A549 (cell line): ENCODE measurements at regions not wholly inside any gene's neighbourhood (a gene's known extent, or its start where the extent isn't known, plus 50 kb on each side); places are given as distances from the start of the nearest gene placed in this dataset.

Experiments
- ATAC-seq, 2 experiments: fragments of 200-7000 bp in 1 of 2; fragments of >200 bp in 1 of 2; cut with Nextera tagmentation in 1 of 2; cut with Tn5 transposase in 1 of 2; 3 replicates each; pipeline versions ENCODE4 v1.8.0 to v1.9.1; 2018 to 2020; ENCODE audit warnings: mild to moderate bottlenecking in 1 of 2, moderate library complexity in 1 of 2
- CTCF ChIA-PET: fragments of 300-600 bp; sonication (Branson Sonifier 250); formaldehyde crosslinking; extraction: SDS; loops from one replicate; lab custom pipeline; 2021; ENCODE audit warnings: antibody characterized with exemption, inconsistent platforms; lab: Yijun Ruan, JAX
- POLR2A ChIA-PET: fragments of 350-600 bp; formaldehyde crosslinking; extraction: SDS; loops from one replicate; lab custom pipeline; 2021; ENCODE audit warnings: antibody characterized with exemption, inconsistent platforms; lab: Yijun Ruan, JAX
- DNase-seq, 2 experiments: peaks; one replicate each; pipeline versions ENCODE4 v3.0.0 to v3.0.0-alpha.2; 2011 to 2016; ENCODE audit warnings: low read depth in 1 of 2, low spot score in 1 of 2
- FAIRE-seq: peaks from 2 replicates; lab custom pipeline; 2011; peaks lifted over from hg19 to GRCh38; lab: Jason Lieb, UNC
- H3K27ac ChIP-seq, 2 experiments: fragments of >200 bp; sonication (Bioruptor Twin); formaldehyde crosslinking; 3 replicates each; pipeline ENCODE4 v1.5.1; 2016 to 2017
- H3K4me1 ChIP-seq: fragments of >200 bp; sonication (Bioruptor Twin); formaldehyde crosslinking; 3 replicates; pipeline ENCODE4 v1.6.1; 2016
- H3K4me2 ChIP-seq: fragments of >200 bp; sonication (Bioruptor Twin); formaldehyde crosslinking; 3 replicates; pipeline ENCODE4 v1.6.1; 2016
- H3K4me3 ChIP-seq: fragments of >200 bp; sonication (Bioruptor Twin); formaldehyde crosslinking; 3 replicates; pipeline ENCODE4 v1.5.1; 2016
- H3K9me3 ChIP-seq: fragments of >200 bp; sonication (Bioruptor Twin); formaldehyde crosslinking; 3 replicates; pipeline ENCODE4 v1.6.1; 2016
- FOXS1 ChIP-seq: fragments of 250-450 bp; sonication (Bioruptor Pico); IDR thresholded peaks from 2 replicates; pipeline ENCODE4 v1.5.0; 2020; ENCODE audit warnings: mild to moderate bottlenecking, moderate library complexity
- GATA3 ChIP-seq: IDR thresholded peaks from 2 replicates; pipeline ENCODE4 v1.6.1; 2012; ENCODE audit warnings: borderline replicate concordance
- HOXB13 ChIP-seq: fragments of 250-450 bp; sonication (Bioruptor Pico); IDR thresholded peaks from 2 replicates; pipeline ENCODE4 v1.5.0; 2020; ENCODE audit warnings: low read depth, mild to moderate bottlenecking, moderate library complexity
- JUNB ChIP-seq: fragments of >200 bp; sonication (Bioruptor Twin); formaldehyde crosslinking; IDR thresholded peaks from 2 replicates; pipeline ENCODE4 v1.6.1; 2016
- KDM1A ChIP-seq: fragments of 200-600 bp; sonication (generic); IDR thresholded peaks from 2 replicates; pipeline ENCODE4 v1.6.1; 2016; ENCODE audit warnings: low read depth, mild to moderate bottlenecking
- KDM5A ChIP-seq: fragments of 200-600 bp; sonication (generic); IDR thresholded peaks from 2 replicates; pipeline ENCODE4 v1.6.1; 2016; ENCODE audit warnings: antibody characterized with exemption, mild to moderate bottlenecking
- MAFK ChIP-seq: fragments of 450-650 bp; IDR thresholded peaks from 2 replicates; pipeline ENCODE4 v1.6.1; 2014; ENCODE audit not compliant: partially characterized antibody
- MAZ ChIP-seq: fragments of 150-350 bp; IDR thresholded peaks from 2 replicates; pipeline ENCODE4 v1.6.1; 2014; ENCODE audit warnings: antibody characterized with exemption, low read depth, low read length, borderline replicate concordance
- RAD21 ChIP-seq, 2 experiments: fragments of >200 bp in 1 of 2; sonication (Bioruptor Twin) in 1 of 2; formaldehyde crosslinking in 1 of 2; IDR thresholded peaks in 1 of 2; conservative IDR thresholded peaks in 1 of 2; 2 replicates in 1 of 2; 3 replicates in 1 of 2; pipeline ENCODE4 v1.6.1; 2012 to 2018; ENCODE audit warnings: inconsistent platforms in 1 of 2
- RCOR1 ChIP-seq: fragments of 150-350 bp; IDR thresholded peaks from 2 replicates; pipeline ENCODE4 v1.6.1; 2014; ENCODE audit warnings: antibody characterized with exemption, low read length, low read depth
- RFX5 ChIP-seq: fragments of 450-650 bp; IDR thresholded peaks from 2 replicates; pipeline ENCODE4 v1.7.1; 2014; ENCODE audit warnings: antibody characterized with exemption, mild to moderate bottlenecking, moderate library complexity
- SMC3 ChIP-seq: fragments of >200 bp; sonication (Bioruptor Twin); formaldehyde crosslinking; IDR thresholded peaks from 3 replicates; pipeline ENCODE4 v1.6.1; 2018; ENCODE audit warnings: inconsistent platforms
- TFCP2L1 ChIP-seq: fragments of 250-450 bp; sonication (Bioruptor Pico); IDR thresholded peaks from 2 replicates; pipeline ENCODE4 v1.5.0; 2021; ENCODE audit warnings: mild to moderate bottlenecking
- ZFP36 ChIP-seq: fragments of 450-650 bp; IDR thresholded peaks from 2 replicates; pipeline ENCODE4 v1.6.1; 2014; ENCODE audit warnings: borderline replicate concordance; ENCODE audit not compliant: partially characterized antibody
- WGBS: methylation state at CpG from one replicate; pipeline ENCODE4 v1.1.6; 2017; ENCODE audit errors: missing lambda C conversion rate; 5-methylcytosine and 5-hydroxymethylcytosine counted together
- TF ChIP-seq, protein P1 (sequence below): fragments of >200 bp; sonication (Bioruptor Twin); formaldehyde crosslinking; IDR thresholded peaks from 3 replicates; pipeline ENCODE4 v1.6.1; 2016
- TF ChIP-seq, protein P2 (sequence below): fragments of >200 bp; sonication (Bioruptor Twin); formaldehyde crosslinking; IDR thresholded peaks from 3 replicates; pipeline ENCODE4 v1.5.1; 2016

DNA sequence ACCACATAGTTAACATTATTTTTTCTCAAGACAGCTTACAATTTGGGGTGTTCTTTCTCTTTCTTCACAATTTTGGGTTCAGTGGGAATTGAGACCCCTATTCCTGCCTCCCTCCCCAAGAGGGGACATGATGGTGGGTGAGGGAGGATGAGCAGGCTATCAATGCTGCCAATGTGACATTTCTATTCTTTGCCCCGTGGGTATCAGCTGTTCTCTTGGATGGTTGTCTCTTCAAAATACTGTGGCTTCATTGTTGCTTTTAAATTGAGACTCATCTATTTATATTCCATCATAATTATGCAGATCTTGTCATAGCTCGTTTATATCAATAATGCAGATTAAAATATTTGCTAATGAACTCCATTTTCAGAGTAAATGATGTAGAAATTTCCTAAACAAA is 56.5 kb upstream of the ANO4 start (continued):
- TF ChIP-seq, protein P1, sequence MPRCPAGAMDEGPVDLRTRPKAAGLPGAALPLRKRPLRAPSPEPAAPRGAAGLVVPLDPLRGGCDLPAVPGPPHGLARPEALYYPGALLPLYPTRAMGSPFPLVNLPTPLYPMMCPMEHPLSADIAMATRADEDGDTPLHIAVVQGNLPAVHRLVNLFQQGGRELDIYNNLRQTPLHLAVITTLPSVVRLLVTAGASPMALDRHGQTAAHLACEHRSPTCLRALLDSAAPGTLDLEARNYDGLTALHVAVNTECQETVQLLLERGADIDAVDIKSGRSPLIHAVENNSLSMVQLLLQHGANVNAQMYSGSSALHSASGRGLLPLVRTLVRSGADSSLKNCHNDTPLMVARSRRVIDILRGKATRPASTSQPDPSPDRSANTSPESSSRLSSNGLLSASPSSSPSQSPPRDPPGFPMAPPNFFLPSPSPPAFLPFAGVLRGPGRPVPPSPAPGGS, result no peak
- TF ChIP-seq FOXS1 (CRISPR knock-in tag) (no peak), RFX5 (no peak), KDM5A (no peak), TFCP2L1 (CRISPR knock-in tag) (no peak)

DNA sequence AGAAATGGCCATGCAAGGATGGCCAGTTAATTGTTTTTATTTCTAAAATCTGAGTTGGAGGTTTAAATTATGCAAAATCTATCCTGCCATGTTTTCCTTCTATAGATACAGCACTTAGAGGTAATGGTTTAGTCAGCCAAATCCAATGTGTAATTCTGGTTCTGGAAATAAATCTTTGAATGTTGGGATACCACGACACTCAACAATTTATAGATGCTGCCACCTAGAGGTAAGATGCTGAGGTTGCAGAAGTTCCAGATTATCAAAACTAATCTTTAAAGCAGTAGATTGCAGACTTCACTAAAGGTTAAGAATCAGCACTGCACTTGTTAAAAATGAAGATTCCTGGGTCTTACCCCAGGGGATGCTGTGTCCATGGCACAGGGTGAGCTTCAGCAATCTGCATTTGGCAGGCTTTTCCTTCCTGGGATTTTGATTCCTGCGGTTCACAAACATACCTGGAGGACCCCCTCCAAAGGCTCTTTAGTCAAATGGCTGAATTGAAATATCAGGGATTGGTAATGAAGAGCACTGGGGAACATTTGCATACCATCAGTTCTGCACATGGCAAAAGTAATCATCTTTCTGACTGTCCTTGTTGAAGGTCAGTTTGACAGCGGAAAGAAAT is 53.4 kb upstream of the ANO4 start:
- peak; percentile 6 to 27 for DNase-seq
- CTCF ChIA-PET, result interaction anchor here (0.8 to 1.6 kb wide), 6 partner anchors 9 to 397 kb away, joined by 3 to 4 read pairs (median 3); no protein-coding TSS in a partner anchor
- FAIRE-seq, result peak; percentile 49
- 29% methylated on average over 3 of the region's 3 CpGs for WGBS
- ATAC-seq, result peak; percentile 70 to 74; a peak in 4 of 6 replicates
- Histone ChIP-seq H3K4me3 (no peak overlapping the region), H3K4me2 (no peak overlapping the region), H3K4me1 (no peaks in the 10 kb centered on the region), H3K9me3 (peaks cover 3% of the 10 kb centered on the region; the same call in 1 of the 3 replicates), H3K27ac (no peak overlapping the region)
- TF ChIP-seq MAFK (peak; percentile 93), HOXB13 (CRISPR knock-in tag) (no peak), SMC3 (peak; percentile 16; the same call in 1 of the 3 replicates), RAD21 (conservative IDR thresholded peaks at IDR 0.05 in 1 of 2, IDR thresholded peaks at IDR 0.05 in 1 of 2) (peak; percentile 36 to 50; a peak in 4 of 5 replicates), KDM1A (no peak)
- TF ChIP-seq, protein P2, sequence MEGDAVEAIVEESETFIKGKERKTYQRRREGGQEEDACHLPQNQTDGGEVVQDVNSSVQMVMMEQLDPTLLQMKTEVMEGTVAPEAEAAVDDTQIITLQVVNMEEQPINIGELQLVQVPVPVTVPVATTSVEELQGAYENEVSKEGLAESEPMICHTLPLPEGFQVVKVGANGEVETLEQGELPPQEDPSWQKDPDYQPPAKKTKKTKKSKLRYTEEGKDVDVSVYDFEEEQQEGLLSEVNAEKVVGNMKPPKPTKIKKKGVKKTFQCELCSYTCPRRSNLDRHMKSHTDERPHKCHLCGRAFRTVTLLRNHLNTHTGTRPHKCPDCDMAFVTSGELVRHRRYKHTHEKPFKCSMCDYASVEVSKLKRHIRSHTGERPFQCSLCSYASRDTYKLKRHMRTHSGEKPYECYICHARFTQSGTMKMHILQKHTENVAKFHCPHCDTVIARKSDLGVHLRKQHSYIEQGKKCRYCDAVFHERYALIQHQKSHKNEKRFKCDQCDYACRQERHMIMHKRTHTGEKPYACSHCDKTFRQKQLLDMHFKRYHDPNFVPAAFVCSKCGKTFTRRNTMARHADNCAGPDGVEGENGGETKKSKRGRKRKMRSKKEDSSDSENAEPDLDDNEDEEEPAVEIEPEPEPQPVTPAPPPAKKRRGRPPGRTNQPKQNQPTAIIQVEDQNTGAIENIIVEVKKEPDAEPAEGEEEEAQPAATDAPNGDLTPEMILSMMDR, result peak; percentile 57
- POLR2A ChIA-PET, result interaction anchor here (0.5 kb wide), 1 partner anchor 463 kb away, joined by 4 read pairs; no protein-coding TSS in a partner anchor

GRCh38 chr12:100743060-100743459 is 51.5 kb upstream of the ANO4 start:
- Histone ChIP-seq H3K4me2 (no peak overlapping the region), H3K4me1 (no peaks in the 10 kb centered on the region), H3K4me3 (no peak overlapping the region), H3K9me3 (peaks cover 3% of the 10 kb centered on the region; the same call in 1 of the 3 replicates), H3K27ac (no peak overlapping the region)
- TF ChIP-seq GATA3 (no peak), FOXS1 (CRISPR knock-in tag) (no peak), KDM1A (no peak), RCOR1 (no peak), ZFP36 (no peak), JUNB (no peak), MAZ (no peak)
- TF ChIP-seq, protein P1, result no peak
- CTCF ChIA-PET, result interaction anchor here (1.6 to 2.2 kb wide), 2 partner anchors 9 to 10 kb away, joined by 6 to 12 read pairs; no protein-coding TSS in a partner anchor
- FAIRE-seq (no peak), ATAC-seq (no peak), DNase-seq (no peak)
- 4% methylated on average over 1 of the region's 1 CpG for WGBS
- POLR2A ChIA-PET, result no interaction called here
